AG09309 (cell line): ENCODE measurements at regions not wholly inside any gene's neighbourhood (a gene's known extent, or its start where the extent isn't known, plus 50 kb on each side); places are given as distances from the start of the nearest gene placed in this dataset.

Experiments used
- DNase-seq: peaks from one replicate; pipeline ENCODE4 v3.0.0-alpha.2; 2010; ENCODE audit warnings: low read depth
- H3K4me3 ChIP-seq: 2 replicates; pipeline ENCODE4 v1.5.1; 2011; ENCODE audit warnings: mild to moderate bottlenecking, low read depth, low read length, moderate library complexity; ENCODE audit not compliant: control insufficient read depth
- TF ChIP-seq, protein P1 (sequence below): IDR thresholded peaks from 2 replicates; pipeline ENCODE4 v1.5.1; 2011; ENCODE audit warnings: mild to moderate bottlenecking, low read depth, low read length, inconsistent platforms; ENCODE audit not compliant: insufficient read depth, control insufficient read depth; ENCODE audit errors: missing control alignments

DNA sequence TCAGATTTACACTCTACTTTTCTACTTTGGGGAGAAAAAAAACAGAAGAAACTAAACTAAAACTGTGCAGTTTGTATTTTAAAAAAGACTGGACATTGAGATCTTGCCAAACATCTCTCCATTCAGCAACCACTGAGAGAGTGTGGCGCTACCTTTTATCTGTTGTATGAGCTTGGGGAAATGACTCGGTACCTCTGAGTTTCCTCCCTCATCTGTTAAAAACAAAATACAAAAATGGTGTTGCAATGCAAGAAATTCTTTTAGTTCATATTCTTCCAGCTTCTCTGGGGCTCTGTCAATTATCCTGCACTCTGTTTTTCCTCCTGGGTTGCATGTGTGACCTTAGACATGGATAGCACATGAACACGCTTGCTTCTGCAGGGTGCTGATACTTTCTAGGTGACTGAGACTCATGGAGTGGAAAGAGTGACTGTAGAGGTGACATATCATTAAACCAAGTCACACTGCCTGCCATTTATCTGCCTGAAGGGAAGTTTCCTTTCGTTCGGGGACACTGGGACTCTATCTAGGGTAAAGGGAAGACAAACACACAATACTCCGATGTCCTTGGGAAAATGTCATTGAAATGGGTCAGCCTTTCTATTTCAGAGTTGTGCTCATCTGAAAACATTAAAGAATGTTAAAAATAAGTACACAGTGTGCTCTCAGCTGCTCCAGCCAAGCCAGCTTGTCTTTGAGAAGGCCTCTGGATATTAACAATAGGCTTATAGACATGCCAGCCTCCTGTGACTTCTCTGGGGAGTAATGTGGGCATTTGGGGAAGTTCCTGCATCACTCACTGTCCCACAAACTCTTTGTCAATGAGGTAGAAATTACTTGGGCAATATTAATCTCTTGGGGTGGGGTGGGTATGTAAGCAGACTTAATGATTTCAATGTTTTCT is 91.4 kb downstream of the TRIB2 start:
- no peak for DNase-seq
- H3K4me3 ChIP-seq: no peak overlapping the region
- TF ChIP-seq, protein P1, sequence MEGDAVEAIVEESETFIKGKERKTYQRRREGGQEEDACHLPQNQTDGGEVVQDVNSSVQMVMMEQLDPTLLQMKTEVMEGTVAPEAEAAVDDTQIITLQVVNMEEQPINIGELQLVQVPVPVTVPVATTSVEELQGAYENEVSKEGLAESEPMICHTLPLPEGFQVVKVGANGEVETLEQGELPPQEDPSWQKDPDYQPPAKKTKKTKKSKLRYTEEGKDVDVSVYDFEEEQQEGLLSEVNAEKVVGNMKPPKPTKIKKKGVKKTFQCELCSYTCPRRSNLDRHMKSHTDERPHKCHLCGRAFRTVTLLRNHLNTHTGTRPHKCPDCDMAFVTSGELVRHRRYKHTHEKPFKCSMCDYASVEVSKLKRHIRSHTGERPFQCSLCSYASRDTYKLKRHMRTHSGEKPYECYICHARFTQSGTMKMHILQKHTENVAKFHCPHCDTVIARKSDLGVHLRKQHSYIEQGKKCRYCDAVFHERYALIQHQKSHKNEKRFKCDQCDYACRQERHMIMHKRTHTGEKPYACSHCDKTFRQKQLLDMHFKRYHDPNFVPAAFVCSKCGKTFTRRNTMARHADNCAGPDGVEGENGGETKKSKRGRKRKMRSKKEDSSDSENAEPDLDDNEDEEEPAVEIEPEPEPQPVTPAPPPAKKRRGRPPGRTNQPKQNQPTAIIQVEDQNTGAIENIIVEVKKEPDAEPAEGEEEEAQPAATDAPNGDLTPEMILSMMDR: no peak

DNA sequence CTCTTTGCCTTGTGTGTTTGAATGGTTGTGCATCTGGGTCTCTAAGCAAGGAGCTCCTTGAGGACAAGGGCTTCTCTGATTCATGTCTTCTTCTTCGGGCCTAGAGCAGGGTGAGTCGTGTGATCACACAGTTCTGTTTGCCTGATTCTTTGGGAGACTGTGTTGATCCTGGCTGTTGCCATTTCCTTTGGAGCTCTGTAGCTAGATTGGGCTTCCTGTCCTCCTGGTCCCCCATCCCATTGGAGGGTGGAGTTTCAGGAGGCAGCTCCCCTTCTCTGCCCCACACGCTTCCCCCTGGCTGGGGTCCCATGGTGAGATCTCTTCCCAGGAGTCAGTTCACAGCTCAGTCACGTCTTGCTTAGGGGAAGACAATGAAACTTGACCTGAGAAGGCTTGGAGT is 92.8 kb downstream of the TRIB2 start:
- DNase-seq: no peak
- TF ChIP-seq, protein P1: no peak
- H3K4me3 ChIP-seq: no peak overlapping the region

DNA sequence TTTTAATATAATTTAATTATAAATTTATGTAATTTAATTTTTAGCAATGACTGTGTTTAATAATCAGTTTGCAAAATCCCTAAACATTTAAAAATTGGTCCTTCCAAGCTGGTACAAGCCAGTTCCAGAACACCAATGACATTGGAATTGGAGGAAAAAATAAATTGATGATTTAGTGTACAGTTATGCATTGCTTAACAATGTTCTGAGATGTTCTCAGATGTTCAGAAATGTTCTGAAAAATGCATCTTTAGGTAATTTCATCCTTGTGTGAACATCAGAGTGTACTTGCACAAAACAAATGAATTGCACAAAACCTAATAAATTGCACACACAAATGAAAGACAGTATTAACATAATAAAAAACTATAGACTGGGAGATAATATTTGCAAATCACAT is 95.2 kb downstream of the TRIB2 start:
- no peak overlapping the region for H3K4me3 ChIP-seq
- no peak for DNase-seq
- TF ChIP-seq, protein P1: no peak

DNA sequence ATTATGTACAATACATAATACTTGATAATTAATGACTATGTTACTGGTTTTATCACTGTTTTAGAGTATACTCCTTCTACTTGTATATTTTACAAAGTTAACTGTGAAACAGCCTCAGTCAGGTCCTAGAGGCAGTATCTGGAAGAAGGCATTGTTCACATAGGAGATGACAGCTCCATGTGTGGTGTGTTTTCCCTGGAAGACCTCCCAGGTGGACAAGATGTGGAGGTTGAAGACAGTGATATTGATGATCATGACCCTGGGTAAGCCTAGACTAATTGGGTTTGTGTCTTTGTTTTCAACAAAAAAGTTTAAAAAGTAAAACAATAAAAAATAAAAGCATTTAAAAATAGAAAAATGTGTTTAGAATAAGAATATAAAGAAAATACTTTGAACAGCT is 96.4 kb downstream of the TRIB2 start:
- DNase-seq: no peak
- no peak overlapping the region for H3K4me3 ChIP-seq
- TF ChIP-seq, protein P1: no peak

DNA sequence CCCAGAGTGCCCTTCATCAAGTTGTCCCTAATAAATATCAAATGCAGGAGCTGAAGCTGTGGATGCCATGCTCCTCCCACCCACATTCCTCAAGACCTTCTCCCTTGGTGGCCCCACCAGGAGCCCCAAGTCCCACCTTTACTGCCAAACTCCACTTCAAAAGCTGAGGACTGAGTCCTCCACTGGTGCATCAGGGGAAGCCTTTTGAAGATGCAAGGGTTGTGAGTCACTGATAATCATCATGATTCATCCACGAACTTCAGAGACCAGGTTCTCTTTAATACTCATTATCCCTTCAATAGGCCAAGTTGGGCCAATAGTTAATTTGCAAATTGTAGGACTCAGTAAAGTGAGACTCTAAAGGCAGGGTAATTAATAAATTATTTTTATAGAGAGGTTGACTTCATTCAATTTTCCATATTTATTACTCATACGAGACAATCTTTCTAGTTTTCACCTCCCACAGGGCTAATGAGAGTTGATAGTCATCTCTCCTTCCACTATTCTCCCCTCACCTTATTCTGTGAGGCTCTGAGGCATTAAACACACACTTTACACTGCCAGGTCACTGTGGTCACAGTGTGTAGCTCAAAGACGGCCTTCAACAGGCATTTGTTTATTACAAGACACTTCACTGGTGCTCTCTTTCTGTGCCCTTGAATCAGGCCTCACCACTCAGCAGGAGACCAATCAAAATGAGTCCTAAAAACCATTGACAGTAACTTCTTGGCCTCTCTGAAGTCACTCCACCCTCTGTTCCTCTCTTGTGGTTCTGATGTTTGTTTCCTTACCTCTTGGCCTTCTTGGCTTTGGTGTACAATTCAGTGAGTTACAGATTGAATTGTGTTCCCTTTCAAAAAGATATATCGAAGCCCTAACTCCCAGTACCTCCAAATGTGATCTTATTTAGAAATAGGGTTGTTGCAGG is 99.9 kb downstream of the TRIB2 start:
- DNase-seq: no peak
- TF ChIP-seq, protein P1: no peak
- no peak overlapping the region for H3K4me3 ChIP-seq

DNA sequence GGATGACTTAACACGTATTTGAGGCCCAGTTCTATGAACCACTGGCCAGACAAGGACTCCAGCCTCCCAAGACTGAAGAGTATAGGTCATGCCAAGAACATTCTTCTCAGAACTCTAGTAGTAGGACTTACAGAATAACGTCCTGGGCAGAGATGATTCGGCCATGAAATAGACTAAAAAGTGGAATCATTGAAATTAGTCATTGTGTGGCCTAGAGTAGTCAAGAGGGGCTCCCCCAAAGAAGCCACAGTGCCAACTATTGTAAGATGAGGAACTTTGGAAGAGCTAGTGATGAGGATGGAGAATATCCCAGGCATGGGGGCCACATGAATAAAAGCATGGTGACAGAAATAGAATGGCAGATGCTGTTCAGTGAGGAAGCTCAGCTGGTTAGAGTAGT is 101.1 kb downstream of the TRIB2 start:
- no peak overlapping the region for H3K4me3 ChIP-seq
- TF ChIP-seq, protein P1: no peak

More for the DNA sequence above, 101.1 kb downstream of the TRIB2 start:
- DNase-seq: no peak
